Lower lobe of right lung (tissue), 2 donors: ENCODE measurements at regions not wholly inside any gene's neighbourhood (a gene's known extent, or its start where the extent isn't known, plus 50 kb on each side); places are given as distances from the start of the nearest gene placed in this dataset.
"Not testable (repeated sequence)": the region's sequence is repeated elsewhere in the genome, so short reads cannot be mapped to it uniquely, and the experiment has no call there.

Source experiments
- ATAC-seq, 2 donors: fragments of 200-7000 bp; cut with Tn5 transposase; one replicate each; pipeline ENCODE4 v1.9.1; 2020 to 2022; ENCODE audit warnings: mild to moderate bottlenecking in 2 of 2, moderate library complexity in 2 of 2
- DNase-seq: peaks from one replicate; pipeline ENCODE4 v3.0.0-alpha.2; 2020
- H3K27ac ChIP-seq: fragments of 200-600 bp; one replicate; pipeline ENCODE4 v1.8.0; 2022
- H3K27me3 ChIP-seq: fragments of 200-600 bp; one replicate; pipeline ENCODE4 v1.8.0; 2022; ENCODE audit warnings: low read depth
- H3K36me3 ChIP-seq: fragments of 200-600 bp; one replicate; pipeline ENCODE4 v1.8.0; 2022; ENCODE audit warnings: mild to moderate bottlenecking
- H3K4me1 ChIP-seq: fragments of 200-600 bp; one replicate; pipeline ENCODE4 v1.8.0; 2022
- H3K4me3 ChIP-seq: fragments of 200-600 bp; one replicate; pipeline ENCODE4 v1.8.0; 2022; ENCODE audit warnings: mild to moderate bottlenecking
- H3K9me3 ChIP-seq: fragments of 200-600 bp; one replicate; pipeline ENCODE4 v1.8.0; 2022
- intact Hi-C: fragments of 100-400 bp; cut with DNase I; formaldehyde crosslinking; loops from one replicate; pipeline ENCODE4 v1.11.0; 2022
- TF ChIP-seq, protein P1 (sequence below): fragments of 200-600 bp; IDR thresholded peaks from one replicate; pipeline ENCODE4 v1.8.0; 2022; ENCODE audit warnings: antibody characterized with exemption, mild to moderate bottlenecking
- donor health status: DM: no; HTN: yes; CAD: no; lungs with severe emphysema.

- H3K4me3 ChIP-seq: no peak overlapping the region
- DNase-seq: no peak
- no peak overlapping the region for H3K27ac ChIP-seq
- intact Hi-C loops: no loop called here
- H3K36me3 ChIP-seq: no peaks in the 10 kb centered on the region
- no peaks in the 10 kb centered on the region for H3K4me1 ChIP-seq
- H3K9me3 ChIP-seq: no peaks in the 10 kb centered on the region
- no peak for ATAC-seq
- H3K27me3 ChIP-seq: no peaks in the 10 kb centered on the region
- TF ChIP-seq, protein P1, sequence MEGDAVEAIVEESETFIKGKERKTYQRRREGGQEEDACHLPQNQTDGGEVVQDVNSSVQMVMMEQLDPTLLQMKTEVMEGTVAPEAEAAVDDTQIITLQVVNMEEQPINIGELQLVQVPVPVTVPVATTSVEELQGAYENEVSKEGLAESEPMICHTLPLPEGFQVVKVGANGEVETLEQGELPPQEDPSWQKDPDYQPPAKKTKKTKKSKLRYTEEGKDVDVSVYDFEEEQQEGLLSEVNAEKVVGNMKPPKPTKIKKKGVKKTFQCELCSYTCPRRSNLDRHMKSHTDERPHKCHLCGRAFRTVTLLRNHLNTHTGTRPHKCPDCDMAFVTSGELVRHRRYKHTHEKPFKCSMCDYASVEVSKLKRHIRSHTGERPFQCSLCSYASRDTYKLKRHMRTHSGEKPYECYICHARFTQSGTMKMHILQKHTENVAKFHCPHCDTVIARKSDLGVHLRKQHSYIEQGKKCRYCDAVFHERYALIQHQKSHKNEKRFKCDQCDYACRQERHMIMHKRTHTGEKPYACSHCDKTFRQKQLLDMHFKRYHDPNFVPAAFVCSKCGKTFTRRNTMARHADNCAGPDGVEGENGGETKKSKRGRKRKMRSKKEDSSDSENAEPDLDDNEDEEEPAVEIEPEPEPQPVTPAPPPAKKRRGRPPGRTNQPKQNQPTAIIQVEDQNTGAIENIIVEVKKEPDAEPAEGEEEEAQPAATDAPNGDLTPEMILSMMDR: no peak
These were observed 64.4 kb upstream of the PTHLH start for GRCh38 chr12:28036940-28037339.

DNA sequence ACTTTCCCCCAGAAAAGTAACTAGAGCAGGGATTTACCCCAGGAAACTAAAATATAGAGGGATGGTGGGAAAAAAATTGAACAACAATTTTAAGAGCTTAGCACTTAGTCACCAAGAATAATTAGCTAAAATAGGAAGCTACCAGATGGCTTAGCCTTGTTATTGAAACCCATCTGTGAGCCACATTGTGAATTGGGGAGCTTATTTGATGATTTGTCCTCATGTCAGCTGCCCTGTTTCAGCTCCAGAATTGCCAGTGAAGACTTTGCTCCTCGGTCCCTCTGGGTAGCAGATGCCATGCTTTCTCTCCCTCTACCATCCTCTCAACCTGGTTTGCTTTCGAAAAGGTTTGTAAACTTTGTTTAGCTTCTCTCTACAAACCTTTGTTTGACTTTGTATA lies 67.7 kb upstream of the PTHLH start:
- intact Hi-C loops: no loop called here
- no peaks in the 10 kb centered on the region for H3K27me3 ChIP-seq
- no peaks in the 10 kb centered on the region for H3K9me3 ChIP-seq
- no peak overlapping the region for H3K4me3 ChIP-seq
- no peaks in the 10 kb centered on the region for H3K4me1 ChIP-seq
- H3K27ac ChIP-seq: no peak overlapping the region
- TF ChIP-seq, protein P1: no peak
- no peaks in the 10 kb centered on the region for H3K36me3 ChIP-seq
- ATAC-seq (no peak), DNase-seq (no peak)

DNA sequence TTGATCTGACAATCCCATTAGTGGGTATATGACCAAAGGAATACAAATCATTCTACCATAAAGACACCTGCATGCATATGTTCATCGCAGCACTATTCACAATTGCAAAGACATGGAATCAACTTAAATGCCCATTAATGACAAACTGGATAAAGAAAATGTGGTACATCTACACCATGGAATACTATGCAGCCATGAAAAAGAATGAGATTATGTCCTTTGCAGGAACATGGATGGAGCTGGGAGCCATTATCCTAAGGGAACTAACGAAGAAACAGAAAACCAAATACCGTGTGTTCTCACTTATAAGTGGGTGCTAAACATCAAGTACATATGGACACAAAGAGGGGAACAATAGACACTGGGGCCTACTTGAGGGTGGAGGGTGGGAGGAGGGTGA lies 74.1 kb upstream of the PTHLH start:
- ATAC-seq, H3K27ac ChIP-seq, H3K4me1 ChIP-seq, H3K36me3 ChIP-seq, H3K9me3 ChIP-seq, H3K27me3 ChIP-seq, DNase-seq, intact Hi-C loops, H3K4me3 ChIP-seq: not testable (repeated sequence)

- Histone ChIP-seq H3K27ac (no peak overlapping the region), H3K4me3 (no peak overlapping the region), H3K9me3 (no peaks in the 10 kb centered on the region), H3K27me3 (no peaks in the 10 kb centered on the region), H3K36me3 (no peaks in the 10 kb centered on the region), H3K4me1 (no peaks in the 10 kb centered on the region)
- intact Hi-C loops: no loop called here
- TF ChIP-seq, protein P1: no peak
- ATAC-seq (no peak), DNase-seq (no peak)
These were observed 78.1 kb upstream of the PTHLH start for GRCh38 chr12:28050606-28051005.

DNA sequence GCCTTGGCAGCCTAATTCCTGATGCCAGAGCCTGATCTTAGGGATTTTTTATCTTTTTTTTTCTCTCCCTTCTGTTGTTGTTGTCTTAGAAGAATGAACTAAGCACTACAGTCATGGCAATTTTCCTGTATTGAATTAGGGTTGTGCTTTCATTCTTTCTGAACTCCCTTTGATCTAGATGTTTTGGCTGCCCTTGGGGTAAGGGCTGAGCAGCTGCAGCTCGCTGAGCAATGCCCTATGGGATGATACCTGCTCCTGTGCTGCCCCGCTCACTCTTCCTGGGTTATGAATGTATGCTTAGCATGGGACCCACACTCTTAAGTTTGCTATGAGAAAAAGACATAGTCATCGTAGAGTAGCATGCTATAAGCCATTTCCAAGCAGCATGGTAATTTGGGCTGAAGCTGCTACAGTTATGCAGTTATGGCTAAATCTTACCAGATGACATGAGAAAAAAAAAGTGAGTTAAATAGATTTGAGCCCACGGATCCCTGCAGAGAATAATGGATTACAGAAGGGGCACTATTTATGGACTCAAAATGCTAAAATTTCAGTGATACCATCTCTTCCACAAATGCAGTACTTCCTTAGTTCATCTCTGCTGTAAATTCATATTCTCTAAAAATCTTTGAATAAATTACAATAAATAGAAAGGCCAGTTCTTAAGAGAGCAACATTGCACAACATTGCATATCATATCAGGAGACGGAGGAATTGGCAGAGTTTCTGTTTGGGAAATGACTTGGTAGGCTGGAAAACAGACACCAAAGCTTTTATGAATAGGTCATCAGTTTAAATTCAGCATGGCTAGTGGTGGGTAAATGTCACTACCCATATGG lies 79.2 kb upstream of the PTHLH start:
- Histone ChIP-seq H3K27ac (no peak overlapping the region), H3K27me3 (no peaks in the 10 kb centered on the region), H3K36me3 (no peaks in the 10 kb centered on the region), H3K9me3 (no peaks in the 10 kb centered on the region), H3K4me3 (no peak overlapping the region), H3K4me1 (no peaks in the 10 kb centered on the region)
- DNase-seq (no peak), ATAC-seq (no peak)
- intact Hi-C loops: no loop called here
- TF ChIP-seq, protein P1: no peak

GRCh38 chr12:28053564-28053963 lies 81.0 kb upstream of the PTHLH start:
- H3K4me1 ChIP-seq: no peaks in the 10 kb centered on the region
- H3K27ac ChIP-seq: no peak overlapping the region
- TF ChIP-seq, protein P1: no peak
- H3K4me3 ChIP-seq: no peak overlapping the region
- no peaks in the 10 kb centered on the region for H3K36me3 ChIP-seq
- H3K9me3 ChIP-seq: no peaks in the 10 kb centered on the region
- ATAC-seq (no peak), DNase-seq (no peak)
- intact Hi-C loops: no loop called here
- no peaks in the 10 kb centered on the region for H3K27me3 ChIP-seq
